ENCODE measurements at regions not wholly inside any gene's neighbourhood (a gene's known extent, or its start where the extent isn't known, plus 50 kb on each side); places are given as distances from the start of the nearest gene placed in this dataset.

- no peak for TF ChIP-seq CTCF (IDR thresholded peaks at IDR 0.05)
- POLR2A ChIA-PET, result no interaction called here
- peaks cover 48% of the 10 kb centered on the region for H3K27me3 Mint-ChIP-seq
These were observed 119.0 kb upstream of the LHX1 start for GRCh38 chr17:36818134-36818825.

GRCh38 chr17:36823850-36824677, 113.2 kb upstream of the LHX1 start:
- H3K4me3 Mint-ChIP-seq, result no peak overlapping the region
- ChIA-PET CTCF (no interaction called here), POLR2A (no interaction called here)
- no peak for TF ChIP-seq CTCF (IDR thresholded peaks at IDR 0.05)
- ATAC-seq (ENCODE audit: low read depth) (no peak), DNase-seq (no peak)
- no peaks in the 10 kb centered on the region for H3K9me3 Mint-ChIP-seq
- peaks cover 51% of the 10 kb centered on the region for H3K27me3 Mint-ChIP-seq
- intact Hi-C loops (cut with micrococcal nuclease), result no loop called here
- no peaks in the 10 kb centered on the region for H3K4me1 Mint-ChIP-seq
- no peak overlapping the region for H3K27ac Mint-ChIP-seq
- H3K36me3 Mint-ChIP-seq (ENCODE audit: low read depth), result no peaks in the 10 kb centered on the region

More at GRCh38 chr17:36818134-36818825, 119.0 kb upstream of the LHX1 start:
- Mint-ChIP-seq H3K9me3 (no peaks in the 10 kb centered on the region), H3K36me3 (ENCODE audit: low read depth) (no peaks in the 10 kb centered on the region), H3K4me3 (no peak overlapping the region), H3K4me1 (peaks cover 8% of the 10 kb centered on the region), H3K27ac (no peak overlapping the region)
- CTCF ChIA-PET, result no interaction called here
- DNase-seq, result no peak
- intact Hi-C loops (cut with micrococcal nuclease), result no loop called here
- ATAC-seq (ENCODE audit: low read depth), result no peak

- TF ChIP-seq CTCF (IDR thresholded peaks at IDR 0.05), result no peak
- ChIA-PET CTCF (no interaction called here), POLR2A (no interaction called here)
- intact Hi-C loops (cut with micrococcal nuclease), result no loop called here
- Mint-ChIP-seq H3K36me3 (ENCODE audit: low read depth) (no peaks in the 10 kb centered on the region), H3K27me3 (peaks cover 48% of the 10 kb centered on the region), H3K4me3 (no peak overlapping the region), H3K27ac (no peak overlapping the region), H3K9me3 (no peaks in the 10 kb centered on the region), H3K4me1 (no peaks in the 10 kb centered on the region)
- no peak for DNase-seq
- no peak for ATAC-seq (ENCODE audit: low read depth)
These were observed 112.6 kb upstream of the LHX1 start for GRCh38 chr17:36824678-36825101.

- POLR2A ChIA-PET, result no interaction called here
- peaks cover 48% of the 10 kb centered on the region for H3K27me3 Mint-ChIP-seq
- CTCF ChIA-PET, result no interaction called here
- DNase-seq (no peak), ATAC-seq (ENCODE audit: low read depth) (no peak)
- intact Hi-C loops (cut with micrococcal nuclease), result no loop called here
- H3K36me3 Mint-ChIP-seq (ENCODE audit: low read depth), result no peaks in the 10 kb centered on the region
- H3K4me3 Mint-ChIP-seq, result no peak overlapping the region
- H3K9me3 Mint-ChIP-seq, result no peaks in the 10 kb centered on the region
- no peak for TF ChIP-seq CTCF (IDR thresholded peaks at IDR 0.05)
- no peaks in the 10 kb centered on the region for H3K4me1 Mint-ChIP-seq
- H3K27ac Mint-ChIP-seq, result no peak overlapping the region
These were observed 112.2 kb upstream of the LHX1 start for GRCh38 chr17:36825113-36825512.

GRCh38 chr17:36825521-36825920, 111.8 kb upstream of the LHX1 start:
- TF ChIP-seq CTCF (IDR thresholded peaks at IDR 0.05), result no peak
- DNase-seq (no peak), ATAC-seq (ENCODE audit: low read depth) (no peak)
- Mint-ChIP-seq H3K36me3 (ENCODE audit: low read depth) (no peaks in the 10 kb centered on the region), H3K27me3 (peaks cover 48% of the 10 kb centered on the region), H3K9me3 (no peaks in the 10 kb centered on the region), H3K27ac (no peak overlapping the region), H3K4me1 (no peaks in the 10 kb centered on the region), H3K4me3 (no peak overlapping the region)
- ChIA-PET CTCF (no interaction called here), POLR2A (no interaction called here)
- intact Hi-C loops (cut with micrococcal nuclease), result no loop called here

Data from activated B cell treated with CpG ODN at 0.5 μM for 24 hours (primary cell).